HuH-7.5 (cell line): ENCODE measurements at regions not wholly inside any gene's neighbourhood (a gene's known extent, or its start where the extent isn't known, plus 50 kb on each side); places are given as distances from the start of the nearest gene placed in this dataset.

Experiments used
- DNase-seq: peaks from one replicate; pipeline ENCODE4 v3.0.0; 2011; ENCODE audit warnings: low spot score

GRCh38 chr6:27052731-27053082 lies 194.8 kb upstream of the PRSS16 start:
- DNase-seq = no peak

GRCh38 chr6:27053738-27054137 lies 193.8 kb upstream of the PRSS16 start:
- no peak for DNase-seq

GRCh38 chr6:27056615-27057014 lies 190.9 kb upstream of the PRSS16 start:
- DNase-seq = no peak

- DNase-seq = no peak
Measured at GRCh38 chr6:27059621-27060425, 187.7 kb upstream of the PRSS16 start.

DNA sequence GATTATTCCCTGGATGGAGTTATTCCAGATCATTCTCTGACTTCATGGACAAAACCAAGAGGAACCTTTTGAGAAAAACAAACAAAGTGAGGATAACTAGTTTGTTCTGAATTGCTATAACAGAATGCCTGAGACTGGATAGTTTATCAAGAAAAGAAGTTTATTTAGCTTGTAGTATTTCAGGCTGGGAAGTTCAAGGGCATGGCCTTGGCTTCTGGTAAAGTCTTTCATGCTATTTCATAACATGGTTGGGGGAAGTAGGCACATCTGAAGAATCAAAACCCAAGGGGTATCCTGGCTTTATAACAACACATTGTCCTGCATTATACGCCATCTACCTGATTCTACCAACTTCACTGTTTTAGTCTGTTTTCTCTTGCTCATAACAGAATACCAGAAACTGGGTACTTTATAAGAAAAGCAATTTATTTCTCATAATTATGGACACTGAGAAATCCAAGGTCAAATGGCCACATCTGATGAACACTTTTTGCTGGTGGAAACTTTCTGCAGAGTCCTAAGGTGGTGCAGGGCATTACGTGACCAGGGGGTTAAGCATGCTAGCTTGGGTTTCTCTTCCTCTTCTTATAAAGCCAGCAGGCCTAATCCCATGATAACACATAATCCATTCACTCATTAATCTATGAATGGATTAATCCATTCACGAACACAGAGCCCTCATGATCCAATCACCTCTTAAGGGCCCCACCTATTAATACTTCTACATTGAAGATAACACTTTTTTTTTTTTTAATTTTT lies 186.1 kb upstream of the PRSS16 start:
- DNase-seq = no peak

- DNase-seq = no peak
Measured at GRCh38 chr6:27062755-27063154, 184.7 kb upstream of the PRSS16 start.

GRCh38 chr6:27065183-27065582 lies 182.3 kb upstream of the PRSS16 start:
- no peak for DNase-seq

DNA sequence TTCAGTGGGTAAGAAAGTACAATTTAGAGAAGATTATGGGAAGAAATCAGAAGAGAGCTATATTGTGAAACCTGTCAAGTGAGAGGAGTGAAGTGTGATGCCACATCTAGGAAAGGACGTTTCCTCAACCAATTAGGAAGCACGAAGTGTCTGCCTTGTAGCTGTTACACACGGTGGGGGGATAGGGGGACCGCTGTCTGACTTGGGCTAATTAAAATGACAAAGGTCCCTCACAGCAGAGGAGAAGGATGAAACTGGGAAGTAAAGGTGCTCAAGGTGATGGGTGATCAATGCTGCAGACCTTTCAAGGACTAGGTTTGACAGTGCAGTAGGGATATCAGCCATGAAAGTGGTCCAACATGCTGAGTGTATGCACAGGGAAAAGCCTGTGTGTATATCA lies 181.1 kb upstream of the PRSS16 start:
- no peak for DNase-seq

DNA sequence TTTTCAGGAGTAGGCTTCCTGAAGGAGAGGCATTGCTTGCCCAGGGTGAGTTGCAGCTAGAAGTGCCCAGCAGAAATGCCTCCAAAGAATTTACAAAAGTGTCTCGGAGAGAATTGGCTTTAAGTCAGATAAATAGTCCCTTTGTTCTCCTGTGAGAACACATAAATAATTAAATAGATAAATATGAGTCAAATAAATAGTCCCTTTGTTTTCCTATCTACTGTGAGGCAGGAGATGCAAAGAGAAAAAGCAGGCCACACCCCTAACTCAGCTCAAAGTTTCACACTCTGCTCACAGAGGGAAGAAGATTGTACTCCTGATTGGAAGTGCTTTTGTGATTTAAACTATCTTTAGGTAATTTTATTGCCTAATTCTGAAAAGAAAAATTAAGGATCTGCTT lies 180.7 kb upstream of the PRSS16 start:
- DNase-seq = no peak

GRCh38 chr6:27073441-27073840 lies 174.1 kb upstream of the PRSS16 start:
- no peak for DNase-seq

DNA sequence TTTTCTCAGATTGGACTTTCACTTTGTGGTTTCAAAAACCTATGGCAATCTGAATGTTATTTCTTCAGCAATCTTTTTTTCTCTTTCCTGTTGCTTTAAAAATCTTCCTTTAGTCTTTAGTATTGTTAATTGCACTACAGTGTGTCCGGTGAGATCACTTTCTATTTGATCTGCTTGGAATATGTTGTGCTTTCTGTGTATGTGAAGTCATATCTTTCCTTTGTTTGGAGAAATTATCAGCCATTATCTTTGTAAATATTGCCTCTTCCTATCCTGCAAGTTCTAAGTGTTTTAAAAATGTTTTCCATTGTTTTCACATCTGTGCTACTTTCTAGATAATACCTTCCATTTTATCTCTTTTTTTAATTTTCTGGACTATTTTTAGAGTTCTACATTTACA lies 171.4 kb upstream of the PRSS16 start:
- no peak for DNase-seq

DNA sequence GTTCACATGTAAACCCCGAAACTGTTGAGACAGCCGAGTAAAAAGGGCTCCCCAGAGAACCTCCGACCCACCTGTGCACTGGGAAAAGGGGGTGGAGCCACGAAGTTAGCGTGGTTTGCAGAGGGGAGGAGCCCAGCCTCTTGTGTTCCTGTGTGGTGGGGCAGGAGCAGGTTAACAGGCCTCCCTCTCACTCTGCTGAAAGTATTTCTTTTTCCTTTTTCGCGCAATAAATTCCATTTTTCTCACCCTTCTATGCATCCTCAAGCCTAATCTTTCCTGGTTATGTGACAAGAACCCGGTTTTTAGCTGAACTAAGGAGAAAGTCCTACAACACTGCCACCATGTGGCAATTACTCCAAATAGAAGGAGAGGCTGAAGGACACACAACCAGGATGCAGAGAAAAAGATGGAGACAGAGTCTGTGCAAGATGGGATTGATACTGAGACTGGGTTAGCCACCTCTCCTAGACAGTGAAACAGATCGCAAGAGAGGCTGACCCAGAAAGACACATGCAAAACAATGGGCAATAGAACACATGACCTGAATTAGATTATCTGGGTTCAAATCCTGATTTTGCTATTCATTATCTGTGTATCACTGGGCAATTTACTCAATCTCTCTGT lies 168.7 kb upstream of the PRSS16 start:
- DNase-seq = no peak

DNA sequence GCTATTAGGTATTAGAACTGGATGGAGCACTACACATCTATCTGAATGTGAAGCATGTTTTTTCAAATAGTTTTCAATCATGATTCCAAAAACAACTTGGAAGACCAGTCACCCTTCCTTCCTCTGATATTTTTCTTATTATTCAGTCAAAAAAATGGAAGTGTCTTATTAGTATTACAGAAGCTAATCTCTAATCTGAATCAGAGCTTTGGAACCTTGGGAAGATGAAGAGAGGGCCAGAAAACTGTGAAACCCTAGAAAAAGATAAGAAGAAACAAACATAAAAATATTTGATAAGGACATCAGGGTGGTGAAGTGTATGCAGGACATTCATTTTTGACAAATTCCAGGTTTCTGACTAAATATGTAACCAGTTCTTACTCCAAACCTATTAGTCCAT lies 166.3 kb upstream of the PRSS16 start:
- DNase-seq = no peak

DNA sequence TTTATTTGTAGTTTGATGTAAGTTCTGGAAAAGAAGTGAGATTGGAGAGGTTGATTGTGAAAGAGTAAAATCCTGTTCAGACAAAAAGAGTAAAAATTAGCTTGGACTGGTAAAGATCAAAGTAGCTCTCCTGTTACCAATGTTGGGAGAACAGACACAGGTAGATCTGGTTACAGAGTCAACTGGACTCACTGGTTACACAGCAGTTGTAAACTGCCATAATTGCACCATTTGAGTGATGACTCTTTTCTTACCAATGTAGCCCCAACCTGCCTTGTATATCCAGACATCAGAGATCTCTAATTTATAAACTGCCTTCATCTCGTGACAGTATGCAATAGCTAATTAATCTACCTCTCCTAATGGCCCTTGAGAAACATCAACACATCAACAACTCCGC lies 165.6 kb upstream of the PRSS16 start:
- DNase-seq = no peak

DNA sequence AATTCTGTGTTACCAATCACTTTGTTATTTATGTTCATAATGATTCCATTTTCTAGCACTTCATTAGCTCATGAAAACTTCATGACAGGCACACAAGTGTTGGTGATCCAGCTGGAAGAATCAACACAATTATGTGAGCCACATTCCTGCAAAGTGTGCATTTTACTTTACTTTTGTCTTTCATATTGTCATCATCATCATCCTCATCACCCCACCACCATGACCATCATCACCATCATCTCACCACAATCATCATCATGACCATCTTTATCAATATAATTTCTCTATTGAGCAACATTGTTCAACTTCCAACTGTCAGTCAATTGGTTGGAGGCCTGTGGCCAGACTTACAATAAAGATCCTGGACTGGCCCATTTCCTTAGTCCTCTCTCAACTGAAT lies 159.4 kb upstream of the PRSS16 start:
- DNase-seq = no peak

DNA sequence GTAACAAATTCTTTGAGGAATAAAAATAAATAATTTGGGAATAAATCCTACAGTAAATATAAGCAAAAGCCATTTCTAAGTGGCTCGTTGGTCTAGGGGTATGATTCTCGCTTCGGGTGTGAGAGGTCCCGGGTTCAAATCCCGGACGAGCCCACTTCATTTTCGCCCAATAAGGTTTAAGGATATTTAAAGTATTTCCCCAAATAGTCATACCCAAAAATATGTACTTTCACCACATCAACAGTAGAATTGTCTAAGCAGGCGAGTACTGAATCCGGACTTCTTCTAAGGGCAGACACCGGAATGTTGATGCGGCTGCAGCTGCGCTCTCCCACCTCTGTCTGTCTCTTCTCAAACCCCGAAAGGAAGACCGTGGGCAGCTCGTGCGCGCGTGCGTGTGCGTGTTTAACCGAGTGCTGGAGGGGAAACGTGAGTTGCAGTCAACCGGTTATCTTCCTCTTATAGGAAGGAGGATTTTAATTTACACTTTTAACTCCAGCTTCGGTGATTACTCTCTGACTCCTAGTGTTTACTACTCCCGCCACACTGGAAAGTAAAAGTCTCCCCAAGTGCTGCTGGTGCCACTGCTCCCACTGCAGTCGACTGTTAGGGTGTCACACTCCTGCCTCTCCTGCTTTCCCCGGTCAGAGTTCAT lies 155.7 kb upstream of the PRSS16 start:
- DNase-seq = no peak

DNA sequence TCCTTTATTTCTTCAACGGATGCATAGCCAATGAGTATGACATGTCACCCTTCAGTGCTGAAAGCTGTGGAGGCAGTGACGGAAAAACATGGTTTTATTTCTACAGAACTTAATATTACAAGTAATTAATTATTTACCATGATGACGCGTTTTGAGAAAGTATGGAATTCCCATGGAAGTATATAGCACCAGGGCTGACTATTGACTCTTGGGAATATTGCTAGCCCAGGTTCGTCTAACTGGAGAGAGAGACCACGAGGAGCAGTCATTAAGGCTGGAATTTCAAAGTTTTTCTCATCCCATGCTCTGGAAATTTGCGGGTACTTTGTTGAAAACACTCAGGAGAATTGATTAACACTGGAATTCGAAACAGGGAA lies 155.2 kb upstream of the PRSS16 start:
- DNase-seq = no peak

DNA sequence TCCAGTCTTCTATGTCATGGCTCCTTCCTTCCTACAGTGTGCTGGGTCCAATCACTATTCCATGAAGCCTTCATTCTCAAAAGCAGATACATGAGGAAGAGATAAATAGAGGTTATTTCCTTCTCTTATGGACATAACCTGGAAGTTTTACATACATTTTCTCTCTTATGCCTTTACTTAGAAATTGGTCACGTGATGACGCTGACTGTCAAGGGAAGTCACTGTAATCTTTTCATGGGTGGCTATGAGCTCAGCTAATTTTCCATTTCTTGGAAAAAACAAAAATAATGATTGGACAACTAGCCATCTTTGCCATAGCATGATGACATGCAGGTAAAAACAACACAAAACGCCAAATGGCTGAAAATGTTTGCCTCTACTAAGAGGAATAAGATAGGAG lies 151.6 kb upstream of the PRSS16 start:
- DNase-seq = no peak

DNA sequence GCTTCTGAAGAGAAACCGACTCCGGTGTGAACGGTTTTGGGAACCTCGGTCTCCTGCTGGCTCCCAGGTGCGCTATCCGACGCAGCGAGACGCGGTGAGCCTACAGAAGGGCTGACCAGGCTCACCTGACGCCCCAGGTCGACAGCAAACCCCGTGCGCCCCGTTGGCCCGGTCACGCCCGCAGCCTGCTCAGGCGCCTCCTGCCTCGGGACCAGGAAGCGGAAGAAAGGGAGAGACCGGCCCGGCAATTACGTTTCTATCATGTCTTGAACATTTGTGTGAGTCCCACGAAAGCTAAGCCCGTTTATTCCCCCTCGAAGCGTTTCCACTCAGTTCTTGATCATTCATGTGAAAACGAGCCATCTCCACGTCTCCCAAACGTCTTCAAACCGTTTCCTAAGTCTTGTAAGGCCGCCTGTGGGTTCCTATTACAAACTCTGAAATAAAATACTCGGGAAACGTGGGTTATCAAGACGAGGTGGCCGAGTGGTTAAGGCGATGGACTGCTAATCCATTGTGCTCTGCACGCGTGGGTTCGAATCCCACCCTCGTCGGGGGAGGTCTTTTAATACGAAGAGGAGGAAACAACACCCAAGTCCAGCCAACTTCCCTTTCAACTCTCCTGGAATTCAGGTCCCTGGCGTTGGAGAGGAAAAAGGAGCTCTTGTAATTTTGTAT lies 150.5 kb upstream of the PRSS16 start:
- no peak for DNase-seq

- DNase-seq = no peak
Measured at GRCh38 chr6:27098956-27099355, 148.5 kb upstream of the PRSS16 start.

GRCh38 chr6:27100921-27101320 lies 146.6 kb upstream of the PRSS16 start:
- no peak for DNase-seq

- DNase-seq = no peak
Measured at GRCh38 chr6:27101824-27102223, 145.7 kb upstream of the PRSS16 start.
